Hematopoietic multipotent progenitor cell treated with erythropoietin and hydrocortisone succinate and interleukin-3 and kit ligand, for 17 days (in vitro differentiated cells): ENCODE measurements at regions not wholly inside any gene's neighbourhood (a gene's known extent, or its start where the extent isn't known, plus 50 kb on each side); places are given as distances from the start of the nearest gene placed in this dataset.
"Not testable (repeated sequence)": the region's sequence is repeated elsewhere in the genome, so short reads cannot be mapped to it uniquely, and the experiment has no call there.

Experiments used
- DNase-seq: peaks from one replicate; pipeline ENCODE4 v3.0.0-alpha.2; 2015; ENCODE audit warnings: low spot score

GRCh38 chr1:219058891-219059820, 114.5 kb upstream of the LYPLAL1 start:
- DNase-seq = no peak

GRCh38 chr1:219060798-219061197, 112.9 kb upstream of the LYPLAL1 start:
- no peak for DNase-seq

GRCh38 chr1:219062161-219062560, 111.5 kb upstream of the LYPLAL1 start:
- no peak for DNase-seq

- no peak for DNase-seq
These were observed 107.6 kb upstream of the LYPLAL1 start for GRCh38 chr1:219066098-219066497.

GRCh38 chr1:219066631-219067349, 106.9 kb upstream of the LYPLAL1 start:
- no peak for DNase-seq

- DNase-seq = no peak
These were observed 106.3 kb upstream of the LYPLAL1 start for GRCh38 chr1:219067350-219067712.

GRCh38 chr1:219070395-219070794, 103.3 kb upstream of the LYPLAL1 start:
- DNase-seq = not testable (repeated sequence)

- DNase-seq = no peak
These were observed 102.5 kb upstream of the LYPLAL1 start for GRCh38 chr1:219071209-219071608.

GRCh38 chr1:219072329-219072728, 101.3 kb upstream of the LYPLAL1 start:
- no peak for DNase-seq

- DNase-seq = no peak
These were observed 99.5 kb upstream of the LYPLAL1 start for GRCh38 chr1:219074084-219074728.

- no peak for DNase-seq
These were observed 98.4 kb upstream of the LYPLAL1 start for GRCh38 chr1:219075121-219075879.

GRCh38 chr1:219076326-219076937, 97.2 kb upstream of the LYPLAL1 start:
- DNase-seq = no peak

GRCh38 chr1:219077767-219078166, 95.9 kb upstream of the LYPLAL1 start:
- not testable (repeated sequence) for DNase-seq

GRCh38 chr1:219081943-219082925, 91.4 kb upstream of the LYPLAL1 start:
- DNase-seq = no peak

- no peak for DNase-seq
These were observed 90.0 kb upstream of the LYPLAL1 start for GRCh38 chr1:219083631-219084030.

GRCh38 chr1:219085082-219085481, 88.6 kb upstream of the LYPLAL1 start:
- no peak for DNase-seq

GRCh38 chr1:219085988-219086387, 87.7 kb upstream of the LYPLAL1 start:
- DNase-seq = no peak

- no peak for DNase-seq
These were observed 86.7 kb upstream of the LYPLAL1 start for GRCh38 chr1:219086956-219087469.

- DNase-seq = peak; percentile 12
These were observed 84.7 kb upstream of the LYPLAL1 start for GRCh38 chr1:219088778-219089557.
